ENCODE measurements at regions not wholly inside any gene's neighbourhood (a gene's known extent, or its start where the extent isn't known, plus 50 kb on each side); places are given as distances from the start of the nearest gene placed in this dataset.

DNA sequence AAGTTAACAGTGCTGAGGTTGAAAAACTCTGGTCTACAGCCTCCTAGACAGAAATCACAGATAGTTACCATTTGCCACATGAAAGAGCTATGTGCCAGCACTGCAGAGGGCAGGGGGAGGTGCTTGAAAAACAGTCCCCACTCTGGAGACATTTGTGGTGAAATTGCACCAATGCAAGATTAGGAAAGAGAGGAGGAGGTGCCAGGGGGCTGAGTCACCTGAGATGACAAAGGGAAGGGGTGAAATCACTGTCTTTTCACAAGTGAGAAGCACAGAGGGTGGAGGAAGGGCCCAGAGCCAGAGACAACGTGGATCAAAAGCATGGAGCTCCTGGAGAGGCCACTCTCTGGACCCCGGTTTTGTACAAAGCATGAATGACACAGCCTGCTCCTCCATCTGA is 196.3 kb downstream of the BUD13 start:
- H3K4me1 ChIP-seq (ENCODE audit: low read length), result no peaks in the 10 kb centered on the region
- H3K9ac ChIP-seq (ENCODE audit: low read length), result no peak overlapping the region
- H3K36me3 ChIP-seq (replicated peaks; ENCODE audit: low read depth, low read length), result no peaks in the 10 kb centered on the region
- H4K20me1 ChIP-seq (ENCODE audit: insufficient read depth, low read length), result no peaks in the 10 kb centered on the region
- 0 out of 2 replicates have a peak, but pooled peaks cover 7% of the 10 kb centered on the region for H3K27me3 ChIP-seq (ENCODE audit: low read depth, low read length)
- H3K4me2 ChIP-seq (ENCODE audit: low read length), result no peak overlapping the region
- H2AFZ ChIP-seq (ENCODE audit: low read depth, low read length), result no peak overlapping the region
- no peak overlapping the region for H3K27ac ChIP-seq (ENCODE audit: low read length)
- TF ChIP-seq EZH2phosphoT487 (IDR thresholded peaks at IDR 0.05; ENCODE audit: low read depth) (no peak), CTCF (IDR thresholded peaks at IDR 0.05; ENCODE audit: low read depth, low read length) (no peak)
- H3K9me3 ChIP-seq (ENCODE audit: insufficient read depth, low read length), result no peaks in the 10 kb centered on the region
- no peaks in the 10 kb centered on the region for H3K79me2 ChIP-seq (ENCODE audit: low read length)
- H3K4me3 ChIP-seq (ENCODE audit: low read length), result no peak overlapping the region

DNA sequence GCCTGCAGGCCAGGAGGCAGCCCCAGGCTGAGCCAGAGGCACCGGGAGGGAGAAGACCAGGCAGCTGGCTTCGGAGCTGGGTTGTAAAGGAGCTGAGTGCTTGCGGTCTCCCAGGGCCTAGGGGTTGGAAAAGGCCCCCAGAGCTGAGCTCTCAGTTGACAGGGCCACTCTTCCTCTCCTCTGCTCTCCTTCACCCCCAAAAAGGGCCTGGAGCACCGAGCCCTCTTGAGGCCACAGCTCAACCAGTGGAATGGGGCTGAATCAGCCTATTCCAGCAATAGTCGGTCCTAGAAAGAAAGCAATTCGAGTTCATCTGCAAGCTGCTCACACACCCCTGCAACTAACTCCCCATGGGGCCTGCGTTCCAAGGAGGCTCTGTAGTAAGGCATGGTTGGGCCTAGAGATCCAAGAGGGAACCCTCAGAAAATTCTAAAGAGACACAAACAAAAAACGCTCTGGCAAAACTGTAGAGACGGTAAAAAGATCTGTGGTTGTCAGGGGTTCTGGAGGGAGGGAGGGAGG is 205.0 kb downstream of the BUD13 start:
- H3K36me3 ChIP-seq (replicated peaks; ENCODE audit: low read depth, low read length), result no peaks in the 10 kb centered on the region
- H3K4me2 ChIP-seq (ENCODE audit: low read length), result no peak overlapping the region
- H2AFZ ChIP-seq (ENCODE audit: low read depth, low read length), result no peak overlapping the region
- no peak for TF ChIP-seq EZH2phosphoT487 (IDR thresholded peaks at IDR 0.05; ENCODE audit: low read depth)
- no peak for TF ChIP-seq CTCF (IDR thresholded peaks at IDR 0.05; ENCODE audit: low read depth, low read length)
- H3K27ac ChIP-seq (ENCODE audit: low read length), result no peak overlapping the region
- no peaks in the 10 kb centered on the region for H3K79me2 ChIP-seq (ENCODE audit: low read length)
- no peaks in the 10 kb centered on the region for H3K4me1 ChIP-seq (ENCODE audit: low read length)
- H4K20me1 ChIP-seq (ENCODE audit: insufficient read depth, low read length), result no peaks in the 10 kb centered on the region
- H3K27me3 ChIP-seq (ENCODE audit: low read depth, low read length), result no peaks in the 10 kb centered on the region; the same call in 1 of the 2 replicates
- no peak overlapping the region for H3K4me3 ChIP-seq (ENCODE audit: low read length)
- H3K9ac ChIP-seq (ENCODE audit: low read length), result no peak overlapping the region
- H3K9me3 ChIP-seq (ENCODE audit: insufficient read depth, low read length), result no peaks in the 10 kb centered on the region

DNA sequence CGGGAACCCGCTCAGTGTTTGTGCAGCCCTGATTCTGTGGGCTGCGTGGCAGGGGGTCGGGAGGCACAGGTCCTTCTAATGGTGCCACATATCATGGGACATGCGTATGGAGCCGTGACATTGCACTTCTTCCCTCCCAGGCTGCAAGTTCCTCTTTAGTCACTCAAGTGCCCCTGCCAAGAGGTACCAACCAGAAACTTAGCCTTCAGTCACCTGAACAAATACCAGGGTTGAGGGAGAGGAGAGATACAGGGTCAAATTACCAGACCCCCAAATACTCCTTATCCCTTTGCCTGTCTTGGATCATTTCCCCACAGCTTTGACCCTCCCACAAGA is 209.1 kb downstream of the BUD13 start:
- Histone ChIP-seq H3K4me1 (ENCODE audit: low read length) (no peaks in the 10 kb centered on the region), H2AFZ (ENCODE audit: low read depth, low read length) (no peak overlapping the region)

GRCh38 chr11:116563028-116563711 is 209.6 kb downstream of the BUD13 start:
- no peak overlapping the region for H2AFZ ChIP-seq (ENCODE audit: low read depth, low read length)
- H3K4me3 ChIP-seq (ENCODE audit: low read length), result no peak overlapping the region
- no peak overlapping the region for H3K27ac ChIP-seq (ENCODE audit: low read length)
- H3K27me3 ChIP-seq (ENCODE audit: low read depth, low read length), result no peaks in the 10 kb centered on the region; the same call in 1 of the 2 replicates
- H3K4me1 ChIP-seq (ENCODE audit: low read length), result no peaks in the 10 kb centered on the region
- H3K4me2 ChIP-seq (ENCODE audit: low read length), result no peak overlapping the region
- H3K9me3 ChIP-seq (ENCODE audit: insufficient read depth, low read length), result no peaks in the 10 kb centered on the region
- no peaks in the 10 kb centered on the region for H3K36me3 ChIP-seq (replicated peaks; ENCODE audit: low read depth, low read length)
- H3K9ac ChIP-seq (ENCODE audit: low read length), result no peak overlapping the region
- H3K79me2 ChIP-seq (ENCODE audit: low read length), result no peaks in the 10 kb centered on the region
- TF ChIP-seq CTCF (IDR thresholded peaks at IDR 0.05; ENCODE audit: low read depth, low read length), result no peak
- TF ChIP-seq EZH2phosphoT487 (IDR thresholded peaks at IDR 0.05; ENCODE audit: low read depth), result no peak
- no peaks in the 10 kb centered on the region for H4K20me1 ChIP-seq (ENCODE audit: insufficient read depth, low read length)

More for the DNA sequence above, 209.1 kb downstream of the BUD13 start:
- no peak overlapping the region for H3K27ac ChIP-seq (ENCODE audit: low read length)
- H3K4me2 ChIP-seq (ENCODE audit: low read length), result no peak overlapping the region
- H4K20me1 ChIP-seq (ENCODE audit: insufficient read depth, low read length), result no peaks in the 10 kb centered on the region
- no peak overlapping the region for H3K9ac ChIP-seq (ENCODE audit: low read length)
- H3K36me3 ChIP-seq (replicated peaks; ENCODE audit: low read depth, low read length), result no peaks in the 10 kb centered on the region
- no peaks in the 10 kb centered on the region for H3K9me3 ChIP-seq (ENCODE audit: insufficient read depth, low read length)
- H3K27me3 ChIP-seq (ENCODE audit: low read depth, low read length), result no peaks in the 10 kb centered on the region; the same call in 1 of the 2 replicates
- no peaks in the 10 kb centered on the region for H3K79me2 ChIP-seq (ENCODE audit: low read length)
- H3K4me3 ChIP-seq (ENCODE audit: low read length), result no peak overlapping the region
- no peak for TF ChIP-seq CTCF (IDR thresholded peaks at IDR 0.05; ENCODE audit: low read depth, low read length)
- no peak for TF ChIP-seq EZH2phosphoT487 (IDR thresholded peaks at IDR 0.05; ENCODE audit: low read depth)

All from OCI-LY3 (cell line).